Stomach smooth muscle (tissue), 2 donors: ENCODE measurements at regions not wholly inside any gene's neighbourhood (a gene's known extent, or its start where the extent isn't known, plus 50 kb on each side); places are given as distances from the start of the nearest gene placed in this dataset.
"Not testable (repeated sequence)": the region's sequence is repeated elsewhere in the genome, so short reads cannot be mapped to it uniquely, and the experiment has no call there.

ENCODE experiments used
- H3K27ac ChIP-seq: one replicate; pipeline ENCODE4 v1.7.0; 2013; ENCODE audit warnings: mild to moderate bottlenecking, low read length, inconsistent platforms
- H3K27me3 ChIP-seq, 2 donors: one replicate each; pipeline ENCODE4 v1.7.0; 2013; ENCODE audit warnings: low read length in 2 of 2; ENCODE audit not compliant: insufficient read depth in 2 of 2, control insufficient read depth in 1 of 2
- H3K36me3 ChIP-seq, 2 donors: one replicate each; pipeline ENCODE4 v1.7.0; 2013; ENCODE audit warnings: low read length in 2 of 2; ENCODE audit not compliant: control insufficient read depth in 2 of 2, insufficient read depth in 2 of 2
- H3K4me1 ChIP-seq: one replicate; pipeline ENCODE4 v1.7.0; 2013; ENCODE audit warnings: low read length; ENCODE audit not compliant: control insufficient read depth, insufficient read depth
- H3K4me3 ChIP-seq, 2 donors: one replicate each; pipeline ENCODE4 v1.7.0; 2013; ENCODE audit warnings: low read length in 2 of 2
- H3K9ac ChIP-seq, 2 donors: one replicate each; pipeline ENCODE4 v1.7.0; 2013; ENCODE audit warnings: low read length in 2 of 2, mild to moderate bottlenecking in 1 of 2
- H3K9me3 ChIP-seq, 2 donors: one replicate each; pipeline ENCODE4 v1.7.0; 2013; ENCODE audit warnings: low read length in 2 of 2; ENCODE audit not compliant: control insufficient read depth in 2 of 2
- donor health status: healthy.
- donor health status: Pancreatic carcinoma.

DNA sequence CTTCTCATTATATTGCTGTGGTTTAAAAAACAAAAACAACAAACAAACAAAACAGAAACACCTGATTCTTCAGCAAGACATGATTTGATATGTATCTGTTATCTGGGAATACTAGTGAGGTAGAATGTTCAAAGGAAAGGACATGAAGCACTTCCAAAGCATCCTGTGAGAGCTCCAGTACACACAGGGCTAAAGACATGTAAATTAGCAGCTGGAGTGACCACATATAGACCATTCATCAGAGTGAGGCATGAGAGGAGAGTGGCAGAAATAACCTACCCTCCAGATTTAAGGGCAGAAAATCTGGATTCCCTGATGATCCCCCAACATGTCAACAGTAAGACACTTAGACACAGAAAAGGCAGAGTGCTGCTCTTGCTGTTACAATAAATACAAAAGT, 260.5 kb upstream of the CHRM3 start:
- no peak overlapping the region for H3K4me3 ChIP-seq
- H3K9me3 ChIP-seq, result no peaks in the 10 kb centered on the region
- H3K36me3 ChIP-seq, result no peaks in the 10 kb centered on the region
- H3K9ac ChIP-seq, result no peak overlapping the region
- H3K4me1 ChIP-seq, result no peaks in the 10 kb centered on the region
- H3K27ac ChIP-seq, result no peak overlapping the region
- H3K27me3 ChIP-seq, result no peaks in the 10 kb centered on the region

DNA sequence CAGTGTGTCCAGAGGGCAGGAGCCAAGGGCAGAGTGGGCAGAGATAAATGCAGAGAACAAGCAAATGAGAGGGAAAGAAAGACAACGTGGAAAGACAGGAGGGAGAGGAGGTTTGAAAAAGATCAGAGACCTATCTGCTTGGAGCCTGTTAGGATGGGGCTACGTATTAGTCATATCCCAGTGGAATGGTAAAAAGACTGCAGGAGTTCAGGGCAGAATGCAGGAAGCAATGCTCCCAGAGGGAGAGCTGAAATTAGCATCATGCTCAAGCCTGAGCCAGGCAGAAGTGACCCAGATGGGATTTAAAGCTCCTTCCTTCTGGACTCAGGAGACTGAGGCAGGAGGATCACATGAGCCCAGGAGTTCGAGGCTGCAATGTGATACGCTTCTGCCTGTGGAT, 261.3 kb upstream of the CHRM3 start:
- no peak overlapping the region for H3K9ac ChIP-seq
- H3K27me3 ChIP-seq, result no peaks in the 10 kb centered on the region
- H3K27ac ChIP-seq, result no peak overlapping the region
- no peaks in the 10 kb centered on the region for H3K36me3 ChIP-seq
- H3K4me1 ChIP-seq, result no peaks in the 10 kb centered on the region
- H3K9me3 ChIP-seq, result no peaks in the 10 kb centered on the region
- H3K4me3 ChIP-seq, result no peak overlapping the region

DNA sequence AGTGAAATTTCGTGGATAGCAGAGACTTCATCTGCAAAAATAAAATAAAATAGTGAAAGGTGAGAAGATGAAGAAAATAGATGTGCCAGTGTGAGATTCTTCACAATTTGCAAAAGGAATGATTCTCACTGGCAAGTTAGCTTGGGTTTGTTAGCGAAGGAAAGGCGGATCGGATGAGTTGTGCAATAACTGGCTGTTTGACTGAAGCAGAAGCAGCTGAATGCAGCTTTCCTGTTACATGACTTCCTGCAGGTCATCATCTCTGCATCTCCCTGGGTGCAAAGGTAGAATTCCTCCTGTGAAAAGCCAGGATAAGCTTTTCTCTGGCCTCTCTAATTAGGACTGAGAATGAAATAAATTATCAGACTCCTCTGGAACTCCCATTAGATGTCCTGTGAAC, 263.1 kb upstream of the CHRM3 start:
- no peak overlapping the region for H3K4me3 ChIP-seq
- H3K36me3 ChIP-seq, result no peaks in the 10 kb centered on the region
- H3K27me3 ChIP-seq, result no peaks in the 10 kb centered on the region
- no peaks in the 10 kb centered on the region for H3K9me3 ChIP-seq
- no peak overlapping the region for H3K27ac ChIP-seq
- no peak overlapping the region for H3K9ac ChIP-seq
- H3K4me1 ChIP-seq, result no peaks in the 10 kb centered on the region

DNA sequence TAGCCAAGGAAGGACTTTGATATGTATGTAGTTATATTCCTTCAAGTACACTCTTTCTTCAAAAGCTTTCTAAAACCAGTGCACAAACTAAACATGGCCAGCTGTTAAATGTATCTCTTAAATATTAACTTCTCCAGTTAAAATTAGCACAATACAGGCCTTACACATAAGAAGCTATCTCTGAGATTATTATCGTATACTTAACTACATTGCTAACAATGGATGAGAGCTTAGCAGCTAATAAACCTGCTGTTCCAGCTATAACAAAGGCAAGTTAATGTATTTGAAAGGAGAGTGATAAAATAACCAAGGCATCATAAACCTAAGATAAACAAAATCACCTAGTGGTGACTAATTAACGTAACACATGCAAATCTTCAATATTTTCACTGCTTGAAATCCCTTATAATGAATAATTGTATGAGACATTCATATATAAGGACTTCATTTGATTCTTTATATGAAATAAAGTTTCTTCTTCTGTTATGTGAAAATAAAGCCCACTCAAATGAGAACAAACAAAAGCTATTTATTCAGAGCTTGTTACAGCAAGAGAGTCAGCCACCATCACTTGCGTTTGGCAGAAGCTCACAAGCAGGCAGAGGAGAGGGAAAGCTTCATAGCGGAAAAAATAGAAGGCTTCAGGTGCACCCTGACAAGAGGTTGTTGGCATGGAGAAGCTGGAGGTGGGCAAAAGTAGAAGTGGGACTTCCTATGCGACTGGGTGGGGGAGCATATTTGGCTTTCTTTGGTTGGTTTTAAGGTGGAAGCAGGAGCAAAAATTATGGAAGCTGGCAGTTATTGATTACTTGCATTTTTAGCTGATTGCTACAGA, 274.1 kb upstream of the CHRM3 start:
- no peak overlapping the region for H3K9ac ChIP-seq
- no peaks in the 10 kb centered on the region for H3K36me3 ChIP-seq
- no peaks in the 10 kb centered on the region for H3K27me3 ChIP-seq

DNA sequence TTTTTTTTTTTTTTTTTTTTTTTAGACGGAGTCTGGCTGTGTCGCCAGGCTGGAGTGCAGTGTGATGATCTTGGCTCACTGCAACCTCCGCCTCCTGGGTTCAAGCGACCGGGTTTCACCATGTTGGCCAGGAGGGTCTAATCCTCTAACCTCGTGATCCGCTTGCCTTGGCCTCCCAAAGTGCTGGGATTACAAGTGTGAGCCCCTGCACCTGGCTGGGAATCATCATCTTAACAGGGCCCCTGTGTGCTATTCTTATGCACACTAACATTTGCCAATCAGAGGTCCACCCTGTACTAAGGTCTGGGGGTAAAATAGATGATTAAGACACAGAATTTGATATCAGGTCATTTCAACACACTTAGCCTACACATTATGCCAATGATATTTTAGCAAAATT, 278.7 kb upstream of the CHRM3 start:
- H3K9ac ChIP-seq, result no peak overlapping the region
- no peaks in the 10 kb centered on the region for H3K27me3 ChIP-seq
- no peaks in the 10 kb centered on the region for H3K4me1 ChIP-seq
- H3K9me3 ChIP-seq, result no peaks in the 10 kb centered on the region
- H3K4me3 ChIP-seq, result no peak overlapping the region
- no peaks in the 10 kb centered on the region for H3K36me3 ChIP-seq
- no peak overlapping the region for H3K27ac ChIP-seq

More for the DNA sequence above, 274.1 kb upstream of the CHRM3 start:
- Histone ChIP-seq H3K27ac (no peak overlapping the region), H3K4me3 (no peak overlapping the region), H3K9me3 (no peaks in the 10 kb centered on the region), H3K4me1 (no peaks in the 10 kb centered on the region)

DNA sequence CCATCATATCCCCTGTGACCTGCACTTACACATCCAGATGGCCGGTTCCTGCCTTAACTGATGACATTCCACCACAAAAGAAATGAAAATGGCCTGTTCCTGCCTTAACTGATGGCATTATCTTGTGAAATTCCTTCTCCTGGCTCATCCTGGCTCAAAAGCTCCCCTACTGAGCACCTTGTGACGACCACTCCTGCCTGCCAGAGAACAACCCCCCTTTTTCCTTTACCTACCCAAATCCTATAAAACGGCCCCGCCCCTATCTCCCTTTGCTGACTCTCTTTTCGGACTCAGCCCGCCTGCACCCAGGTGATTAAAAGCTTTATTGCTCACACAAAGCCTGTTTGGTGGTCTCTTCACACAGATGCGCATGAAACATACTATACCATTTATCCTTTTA, 279.7 kb upstream of the CHRM3 start:
- not testable (repeated sequence) for H3K9ac ChIP-seq, H3K27me3 ChIP-seq, H3K4me1 ChIP-seq, H3K4me3 ChIP-seq, H3K27ac ChIP-seq, H3K9me3 ChIP-seq, H3K36me3 ChIP-seq

DNA sequence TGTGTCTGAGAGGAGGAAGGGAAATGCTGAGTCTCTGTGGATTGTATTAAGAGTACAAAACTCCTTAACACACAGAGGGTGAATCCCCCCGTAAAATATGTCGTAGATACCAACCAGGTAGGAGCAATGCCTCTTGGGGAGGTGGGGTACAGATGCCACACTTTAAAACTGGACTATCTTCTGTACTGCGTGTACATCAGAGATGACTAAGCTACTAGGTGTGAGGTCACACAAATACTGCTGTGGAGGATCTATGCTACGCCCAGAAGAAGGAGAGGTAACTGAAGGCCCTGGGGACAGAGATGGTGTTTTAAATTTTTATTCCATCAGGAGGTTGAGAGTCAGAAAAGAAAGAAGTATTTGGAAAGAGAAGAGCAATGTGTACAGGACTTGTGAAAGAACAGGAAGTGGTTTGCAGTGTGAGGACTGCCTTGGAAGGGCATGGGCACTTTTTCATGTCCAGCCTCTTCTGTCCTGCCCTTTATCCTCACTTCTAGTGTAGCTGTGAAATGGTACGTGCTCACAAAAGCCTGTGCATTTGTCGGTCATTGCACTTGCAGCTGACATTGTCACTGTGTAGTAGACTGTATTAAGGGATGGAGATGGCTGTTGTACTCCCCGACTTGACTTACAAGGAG, 287.8 kb upstream of the CHRM3 start:
- Histone ChIP-seq H3K27ac (no peak overlapping the region), H3K27me3 (no peaks in the 10 kb centered on the region), H3K4me1 (no peaks in the 10 kb centered on the region), H3K9me3 (peaks cover 0 to 4% of the 10 kb centered on the region in 2 donors), H3K36me3 (no peaks in the 10 kb centered on the region), H3K4me3 (no peak overlapping the region), H3K9ac (no peak overlapping the region)

DNA sequence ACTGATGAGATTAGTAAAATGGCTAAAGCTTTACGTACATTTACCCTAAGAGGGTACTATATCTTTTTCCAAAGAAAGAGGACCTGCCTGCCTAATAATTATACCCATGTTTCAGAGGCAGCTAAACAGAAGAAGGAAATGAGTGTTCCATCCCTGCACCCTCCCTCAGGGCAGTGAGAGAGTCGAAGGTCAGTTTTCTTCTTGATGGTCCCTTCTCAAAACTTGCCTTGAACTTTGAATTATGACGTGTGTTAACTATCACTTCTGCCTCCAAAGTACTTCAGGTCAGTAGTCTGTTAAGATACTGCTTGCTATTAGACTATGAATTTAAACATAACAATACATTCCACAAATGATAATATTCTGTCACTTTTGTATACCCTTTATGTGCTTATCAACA, 294.8 kb upstream of the CHRM3 start:
- H3K27ac ChIP-seq, result no peak overlapping the region
- H3K9ac ChIP-seq, result no peak overlapping the region
- no peaks in the 10 kb centered on the region for H3K4me1 ChIP-seq
- H3K27me3 ChIP-seq, result no peaks in the 10 kb centered on the region
- peaks cover 0 to 1% of the 10 kb centered on the region in 2 donors for H3K9me3 ChIP-seq
- H3K4me3 ChIP-seq, result no peak overlapping the region
- no peaks in the 10 kb centered on the region for H3K36me3 ChIP-seq

DNA sequence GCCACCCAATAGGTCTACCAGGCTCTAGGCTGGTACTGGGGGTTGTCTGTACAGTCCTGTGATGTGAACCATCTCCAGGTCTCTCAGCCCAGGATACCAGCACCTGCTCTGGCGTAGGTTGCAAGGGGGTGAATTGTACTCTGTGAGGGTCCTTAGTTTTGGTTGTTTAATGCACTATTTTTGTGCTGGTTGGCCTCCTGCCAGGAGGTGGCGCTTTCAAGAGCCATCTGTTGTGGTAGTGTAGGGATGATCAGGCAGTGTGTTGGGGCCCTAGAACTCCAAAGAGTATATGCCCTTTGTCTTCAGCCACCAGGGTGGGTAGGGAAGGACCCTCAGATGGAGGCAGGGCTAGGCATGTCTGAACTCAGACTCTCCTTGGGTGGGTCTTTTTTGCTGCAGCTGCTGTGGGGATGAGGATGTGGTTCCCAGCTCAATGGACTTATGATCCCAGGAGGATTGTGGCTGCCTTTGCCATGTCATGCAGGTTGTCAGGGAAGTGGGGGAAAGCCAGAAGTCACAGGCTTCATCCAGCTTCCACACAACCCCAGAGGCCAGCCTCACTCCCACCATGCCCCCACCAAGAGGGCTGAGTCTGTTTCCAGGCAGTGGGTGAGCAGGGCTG, 301.8 kb upstream of the CHRM3 start:
- no peaks in the 10 kb centered on the region for H3K27me3 ChIP-seq
- no peaks in the 10 kb centered on the region for H3K4me1 ChIP-seq
- no peak overlapping the region for H3K9ac ChIP-seq
- no peak overlapping the region for H3K27ac ChIP-seq
- no peaks in the 10 kb centered on the region for H3K36me3 ChIP-seq
- no peak overlapping the region for H3K4me3 ChIP-seq
- no peaks in the 10 kb centered on the region for H3K9me3 ChIP-seq

DNA sequence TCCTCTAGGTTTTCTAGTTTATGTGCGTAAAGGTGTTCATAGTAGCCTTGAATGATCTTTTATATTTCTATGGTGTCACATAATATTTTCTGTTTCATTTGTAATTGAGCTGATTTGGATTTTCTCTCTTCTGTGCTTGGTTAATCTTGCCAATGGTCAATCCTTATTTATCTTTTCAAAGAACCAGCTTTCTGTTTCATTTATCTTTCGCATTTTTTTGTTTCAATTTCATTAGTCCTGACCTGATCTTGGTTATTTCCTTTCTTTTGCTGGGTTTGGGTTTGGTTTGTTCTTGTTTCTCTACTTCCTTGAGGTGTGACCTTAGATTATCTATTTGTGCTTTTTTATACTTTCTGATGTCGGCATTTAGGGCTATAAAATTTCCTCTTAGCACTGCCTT, 304.4 kb upstream of the CHRM3 start:
- not testable (repeated sequence) for H3K4me3 ChIP-seq, H3K27me3 ChIP-seq, H3K27ac ChIP-seq, H3K9me3 ChIP-seq, H3K36me3 ChIP-seq, H3K9ac ChIP-seq, H3K4me1 ChIP-seq

DNA sequence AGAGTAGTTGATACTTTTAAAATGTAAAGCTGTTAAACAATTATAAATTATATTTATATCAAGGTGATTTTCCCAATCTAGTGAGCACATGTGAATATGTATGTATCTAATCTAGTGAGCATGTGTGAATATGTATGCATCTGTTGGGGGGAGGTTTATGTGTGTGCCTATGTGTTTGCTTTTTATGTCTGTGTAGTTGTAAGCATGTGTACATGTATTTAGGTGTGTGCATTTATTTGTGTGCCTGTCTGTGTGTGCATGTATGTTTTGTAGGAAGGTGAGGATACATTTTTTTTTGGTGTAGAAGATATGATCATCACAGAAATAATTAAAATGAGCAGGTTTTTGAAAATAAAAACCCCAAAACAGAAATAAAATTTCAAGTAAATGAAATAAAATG, 318.9 kb upstream of the CHRM3 start:
- Histone ChIP-seq H3K36me3 (no peaks in the 10 kb centered on the region), H3K9me3 (no peaks in the 10 kb centered on the region), H3K9ac (no peak overlapping the region), H3K27ac (no peak overlapping the region), H3K4me3 (no peak overlapping the region), H3K27me3 (no peaks in the 10 kb centered on the region), H3K4me1 (no peaks in the 10 kb centered on the region)
